Stimulated activated CD4-positive, alpha-beta T cell treated with anti-CD3 and anti-CD28 coated beads, Interleukin-1b, Interleukin-23, amount 100 ng/mL, for 4 hours (primary cell): ENCODE measurements at regions not wholly inside any gene's neighbourhood (a gene's known extent, or its start where the extent isn't known, plus 50 kb on each side); places are given as distances from the start of the nearest gene placed in this dataset.
"Not testable (repeated sequence)": the region's sequence is repeated elsewhere in the genome, so short reads cannot be mapped to it uniquely, and the experiment has no call there.

ENCODE experiments used
- DNase-seq, 2 donors: peaks; one replicate each; pipeline ENCODE4 v3.0.0-alpha.2; 2020; ENCODE audit warnings: low read depth in 2 of 2

GRCh38 chr1:47522935-47523834 is 85.3 kb downstream of the FOXD2 start:
- DNase-seq, result no peak

GRCh38 chr1:47523835-47524215 is 86.0 kb downstream of the FOXD2 start:
- DNase-seq, result no peak

GRCh38 chr1:47524272-47524671 is 86.4 kb downstream of the FOXD2 start:
- no peak for DNase-seq

GRCh38 chr1:47527653-47528272 is 89.9 kb downstream of the FOXD2 start:
- no peak for DNase-seq

- no peak for DNase-seq
These were observed 91.8 kb downstream of the FOXD2 start for GRCh38 chr1:47529520-47530098.

- DNase-seq, result peak in 1 of 2 donors; percentile 3
These were observed 95.3 kb downstream of the FOXD2 start for GRCh38 chr1:47532921-47533792.

- DNase-seq, result no peak
These were observed 96.0 kb downstream of the FOXD2 start for GRCh38 chr1:47533793-47534328.

- no peak for DNase-seq
These were observed 96.6 kb downstream of the FOXD2 start for GRCh38 chr1:47534436-47534835.

GRCh38 chr1:47536646-47537118 is 98.8 kb downstream of the FOXD2 start:
- DNase-seq, result no peak

- no peak for DNase-seq
These were observed 99.4 kb downstream of the FOXD2 start for GRCh38 chr1:47537268-47537667.

- no peak for DNase-seq
These were observed 100.1 kb downstream of the FOXD2 start for GRCh38 chr1:47537966-47538365.

- DNase-seq, result not testable (repeated sequence)
These were observed 100.7 kb downstream of the FOXD2 start for GRCh38 chr1:47538530-47538929.

GRCh38 chr1:47541705-47542104 is 103.9 kb downstream of the FOXD2 start:
- DNase-seq, result not testable (repeated sequence)

GRCh38 chr1:47543089-47543488 is 105.2 kb downstream of the FOXD2 start:
- DNase-seq, result not testable (repeated sequence)

- DNase-seq, result no peak
These were observed 108.2 kb downstream of the FOXD2 start for GRCh38 chr1:47545912-47546483.

- DNase-seq, result no peak
These were observed 110.1 kb downstream of the FOXD2 start for GRCh38 chr1:47547753-47548573.

GRCh38 chr1:47548637-47549036 is 110.8 kb downstream of the FOXD2 start:
- DNase-seq, result no peak

- no peak for DNase-seq
These were observed 111.7 kb downstream of the FOXD2 start for GRCh38 chr1:47549532-47549931.

GRCh38 chr1:47550929-47551328 is 113.1 kb downstream of the FOXD2 start:
- DNase-seq, result no peak

- no peak for DNase-seq
These were observed 114.2 kb downstream of the FOXD2 start for GRCh38 chr1:47551971-47552528.
